Skeletal muscle cell (primary cell): ENCODE measurements at regions not wholly inside any gene's neighbourhood (a gene's known extent, or its start where the extent isn't known, plus 50 kb on each side); places are given as distances from the start of the nearest gene placed in this dataset.
"Not testable (repeated sequence)": the region's sequence is repeated elsewhere in the genome, so short reads cannot be mapped to it uniquely, and the experiment has no call there.

Experiments
- DNase-seq: peaks from one replicate; pipeline ENCODE4 v3.0.0-alpha.2; 2010; ENCODE audit warnings: low read depth
- H3K4me3 ChIP-seq: 2 replicates; pipeline ENCODE4 v1.5.1; 2011; ENCODE audit warnings: low read depth, mild to moderate bottlenecking, control low read depth, low read length, moderate library complexity

- no peak for DNase-seq
- H3K4me3 ChIP-seq, result no peak overlapping the region
Observed at GRCh38 chr2:222024932-222025880, 273.6 kb downstream of the PAX3 start.

GRCh38 chr2:222017252-222017850 is 281.4 kb downstream of the PAX3 start:
- no peak overlapping the region for H3K4me3 ChIP-seq
- DNase-seq, result no peak

- H3K4me3 ChIP-seq, result no peak overlapping the region
- DNase-seq, result no peak
Observed at GRCh38 chr2:222013889-222014288, 284.9 kb downstream of the PAX3 start.

GRCh38 chr2:222000326-222000725 is 298.5 kb downstream of the PAX3 start:
- peak; percentile 61 for DNase-seq

GRCh38 chr2:221999717-222000116 is 299.1 kb downstream of the PAX3 start:
- H3K4me3 ChIP-seq, result no peak overlapping the region
- peak; percentile 32 for DNase-seq

More at GRCh38 chr2:222000326-222000725, 298.5 kb downstream of the PAX3 start:
- no peak overlapping the region for H3K4me3 ChIP-seq

GRCh38 chr2:221999166-221999565 is 299.6 kb downstream of the PAX3 start:
- no peak for DNase-seq
- no peak overlapping the region for H3K4me3 ChIP-seq

GRCh38 chr2:221997683-221998082 is 301.1 kb downstream of the PAX3 start:
- no peak overlapping the region for H3K4me3 ChIP-seq
- DNase-seq, result no peak

- H3K4me3 ChIP-seq, result no peak overlapping the region
- peak; percentile 53 for DNase-seq
Observed at GRCh38 chr2:221997100-221997499, 301.7 kb downstream of the PAX3 start.

- DNase-seq, result no peak
- no peak overlapping the region for H3K4me3 ChIP-seq
Observed at GRCh38 chr2:221994926-221995325, 303.9 kb downstream of the PAX3 start.

GRCh38 chr2:221984376-221984775 is 314.4 kb downstream of the PAX3 start:
- not testable (repeated sequence) for DNase-seq, H3K4me3 ChIP-seq

GRCh38 chr2:221981912-221982470 is 316.8 kb downstream of the PAX3 start:
- DNase-seq, result no peak
- no peak overlapping the region for H3K4me3 ChIP-seq

- no peak overlapping the region for H3K4me3 ChIP-seq
- DNase-seq, result no peak
Observed at GRCh38 chr2:221975151-221975550, 323.6 kb downstream of the PAX3 start.

- no peak for DNase-seq
- H3K4me3 ChIP-seq, result no peak overlapping the region
Observed at GRCh38 chr2:221973902-221974301, 324.9 kb downstream of the PAX3 start.

- DNase-seq, result no peak
Observed at GRCh38 chr2:221973502-221973901, 325.3 kb downstream of the PAX3 start.

GRCh38 chr2:221972813-221973478 is 325.9 kb downstream of the PAX3 start:
- no peak for DNase-seq

More at GRCh38 chr2:221973502-221973901, 325.3 kb downstream of the PAX3 start:
- no peak overlapping the region for H3K4me3 ChIP-seq

GRCh38 chr2:221970389-221970788 is 328.4 kb downstream of the PAX3 start:
- H3K4me3 ChIP-seq, result no peak overlapping the region
- DNase-seq, result no peak

More at GRCh38 chr2:221972813-221973478, 325.9 kb downstream of the PAX3 start:
- no peak overlapping the region for H3K4me3 ChIP-seq

- no peak for DNase-seq
- H3K4me3 ChIP-seq, result no peak overlapping the region
Observed at GRCh38 chr2:221969830-221970144, 329.0 kb downstream of the PAX3 start.

- no peak for DNase-seq
- no peak overlapping the region for H3K4me3 ChIP-seq
Observed at GRCh38 chr2:221969087-221969829, 329.5 kb downstream of the PAX3 start.

GRCh38 chr2:221962186-221962585 is 336.6 kb downstream of the PAX3 start:
- H3K4me3 ChIP-seq, result no peak overlapping the region
- DNase-seq, result no peak
